PC-3 (cell line): ENCODE measurements at regions not wholly inside any gene's neighbourhood (a gene's known extent, or its start where the extent isn't known, plus 50 kb on each side); places are given as distances from the start of the nearest gene placed in this dataset.

Experiments used
- ATAC-seq: fragments of 200-7000 bp; cut with Tn5 transposase; 2 replicates; pipeline ENCODE4 v1.9.1; 2020; ENCODE audit warnings: mild to moderate bottlenecking, moderate library complexity
- BruUV-seq: library from RNA; stranded (reverse); fragments of 400-500 nt; replicated peaks from 2 replicates; lab custom pipeline; 2021; lab: Mats Ljungman, UMichigan
- CTCF ChIA-PET: fragments of 300-600 bp; sonication (Branson Sonifier 250); formaldehyde crosslinking; loops from one replicate; lab custom pipeline; 2022; ENCODE audit warnings: antibody characterized with exemption; lab: Charles Lee
- POLR2A ChIA-PET: fragments of 300-600 bp; sonication (Branson Sonifier 250); formaldehyde crosslinking; loops from one replicate; lab custom pipeline; 2022; ENCODE audit warnings: antibody characterized with exemption; ENCODE audit not compliant: unreplicated experiment; lab: Charles Lee
- DNase-seq: peaks from one replicate; pipeline ENCODE4 v3.0.0-alpha.2; 2015
- H2AFZ ChIP-seq: fragments of 300-600 bp; sonication (generic); 2 replicates; pipeline ENCODE4 v1.6.0; 2016; ENCODE audit warnings: antibody characterized with exemption, low read length
- H3F3A ChIP-seq: fragments of 300-600 bp; sonication (generic); one replicate; pipeline ENCODE4 v1.6.0; 2017; ENCODE audit warnings: antibody characterized with exemption, low read length, control low read depth, mild to moderate bottlenecking; ENCODE audit not compliant: unreplicated experiment
- H3K27ac ChIP-seq: fragments of 300-600 bp; sonication (generic); 2 replicates; pipeline ENCODE4 v1.5.1; 2016; ENCODE audit warnings: mild to moderate bottlenecking, low read length
- H3K27me3 ChIP-seq: fragments of 300-600 bp; sonication (generic); 2 replicates; pipeline ENCODE4 v1.6.1; 2016; ENCODE audit warnings: low read length, mixed read lengths
- H3K36me3 ChIP-seq: fragments of 300-600 bp; sonication (generic); 2 replicates; pipeline ENCODE4 v1.6.1; 2016; ENCODE audit warnings: low read depth, mixed run types, low read length, mixed read lengths
- H3K4me1 ChIP-seq: fragments of 300-600 bp; sonication (generic); 2 replicates; pipeline ENCODE4 v1.5.1; 2016; ENCODE audit warnings: low read length; ENCODE audit not compliant: insufficient read depth
- H3K4me2 ChIP-seq: fragments of 300-600 bp; sonication (generic); 2 replicates; pipeline ENCODE4 v1.6.0; 2016; ENCODE audit warnings: low read length
- H3K4me3 ChIP-seq: fragments of 300-600 bp; sonication (generic); 2 replicates; pipeline ENCODE4 v1.5.1; 2016; ENCODE audit warnings: mild to moderate bottlenecking, low read length, mixed read lengths
- H3K79me2 ChIP-seq: fragments of 300-600 bp; sonication (generic); 2 replicates; pipeline ENCODE4 v1.6.1; 2017; ENCODE audit warnings: low read length, mixed read lengths
- H3K9ac ChIP-seq: fragments of 300-600 bp; sonication (generic); 2 replicates; pipeline ENCODE4 v1.6.0; 2016; ENCODE audit warnings: mild to moderate bottlenecking, low read length
- H3K9me2 ChIP-seq: fragments of 300-600 bp; sonication (generic); replicated peaks from 2 replicates; pipeline ENCODE4 v1.6.1; 2016; ENCODE audit warnings: mixed run types, low read length, mixed read lengths
- H3K9me3 ChIP-seq: fragments of 300-600 bp; sonication (generic); 2 replicates; pipeline ENCODE4 v1.6.1; 2016; ENCODE audit warnings: low read length, mixed read lengths
- H4K20me1 ChIP-seq: fragments of 300-600 bp; sonication (generic); 2 replicates; pipeline ENCODE4 v1.6.1; 2016; ENCODE audit warnings: low read length, mixed read lengths
- CTCF ChIP-seq: fragments of 300-600 bp; sonication (generic); conservative IDR thresholded peaks from 2 replicates; pipeline ENCODE4 v1.5.1; 2017; ENCODE audit warnings: antibody characterized with exemption, low read depth, mild to moderate bottlenecking, low read length
- EZH2 ChIP-seq: fragments of 300-600 bp; sonication (generic); IDR thresholded peaks from one replicate; pipeline ENCODE4 v1.6.1; 2017; ENCODE audit warnings: antibody characterized with exemption, mild to moderate bottlenecking, low read length; ENCODE audit not compliant: unreplicated experiment
- EZH2phosphoT487 ChIP-seq: fragments of 300-600 bp; sonication (generic); IDR thresholded peaks from 2 replicates; pipeline ENCODE4 v1.6.1; 2018; ENCODE audit warnings: mild to moderate bottlenecking, antibody characterized with exemption, low read length, borderline replicate concordance
- intact Hi-C: fragments of 100-400 bp; cut with micrococcal nuclease; formaldehyde crosslinking; loops from 2 replicates; pipeline ENCODE4 v1.9.0; 2023

- H3K79me2 ChIP-seq: no peaks in the 10 kb centered on the region
- ATAC-seq: no peak
- ChIA-PET POLR2A (no interaction called here), CTCF (no interaction called here)
- no TSS peak for BruUV-seq
- DNase-seq: no peak
- no peak overlapping the region for H3K4me3 ChIP-seq
- no peak overlapping the region for H3K9ac ChIP-seq
- H3K27me3 ChIP-seq: no peaks in the 10 kb centered on the region
- no peak overlapping the region for H3K27ac ChIP-seq
- H3K9me2 ChIP-seq: no peaks in the 10 kb centered on the region
- H3K9me3 ChIP-seq: no peaks in the 10 kb centered on the region
- H2AFZ ChIP-seq: no peak overlapping the region
- no peaks in the 10 kb centered on the region for H3K4me1 ChIP-seq
- no peaks in the 10 kb centered on the region for H3F3A ChIP-seq
- no peaks in the 10 kb centered on the region for H4K20me1 ChIP-seq
- H3K36me3 ChIP-seq: no peaks in the 10 kb centered on the region
- intact Hi-C loops: no loop called here
- TF ChIP-seq CTCF (no peak), EZH2 (no peak), EZH2phosphoT487 (no peak)
- no peak overlapping the region for H3K4me2 ChIP-seq
Observed at GRCh38 chr13:97895383-97895782, 58.1 kb upstream of the IPO5 start.

DNA sequence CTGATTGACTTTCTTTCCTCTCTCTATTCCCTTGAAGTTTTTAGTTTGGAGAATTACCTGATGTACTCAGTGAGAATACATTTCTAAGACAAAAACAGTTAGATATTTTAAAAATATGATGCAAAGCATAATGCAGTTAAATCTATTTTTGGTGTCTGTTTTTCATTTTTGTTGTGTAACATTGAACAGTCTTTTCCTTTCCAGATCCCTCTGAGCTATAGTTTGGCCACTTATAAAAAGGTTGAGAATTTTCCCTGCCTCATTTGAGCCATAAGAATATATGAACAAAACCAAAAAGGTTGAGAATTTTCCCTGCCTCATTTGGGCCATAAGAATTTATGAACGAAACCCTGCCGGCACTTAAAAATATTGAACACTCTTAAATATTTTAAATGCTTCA is 57.0 kb upstream of the IPO5 start:
- no peak overlapping the region for H3K27ac ChIP-seq
- POLR2A ChIA-PET: interaction anchor here (0.5 kb wide), 1 partner anchor 9 kb away, joined by 13 read pairs; no protein-coding TSS in a partner anchor
- H3K27me3 ChIP-seq: no peaks in the 10 kb centered on the region
- H3K4me3 ChIP-seq: no peak overlapping the region
- H3K4me2 ChIP-seq: no peak overlapping the region
- ATAC-seq (no peak), DNase-seq (no peak)
- no peaks in the 10 kb centered on the region for H3K9me2 ChIP-seq
- no peaks in the 10 kb centered on the region for H3K4me1 ChIP-seq
- H2AFZ ChIP-seq: no peak overlapping the region
- no peaks in the 10 kb centered on the region for H3K79me2 ChIP-seq
- no peaks in the 10 kb centered on the region for H3K9me3 ChIP-seq
- H3K36me3 ChIP-seq: no peaks in the 10 kb centered on the region
- H3K9ac ChIP-seq: no peak overlapping the region
- intact Hi-C loops: no loop called here
- no peak for TF ChIP-seq EZH2
- no peak for TF ChIP-seq EZH2phosphoT487
- no peak for TF ChIP-seq CTCF
- H3F3A ChIP-seq: no peaks in the 10 kb centered on the region
- no peaks in the 10 kb centered on the region for H4K20me1 ChIP-seq
- CTCF ChIA-PET: no interaction called here
- no TSS peak for BruUV-seq

DNA sequence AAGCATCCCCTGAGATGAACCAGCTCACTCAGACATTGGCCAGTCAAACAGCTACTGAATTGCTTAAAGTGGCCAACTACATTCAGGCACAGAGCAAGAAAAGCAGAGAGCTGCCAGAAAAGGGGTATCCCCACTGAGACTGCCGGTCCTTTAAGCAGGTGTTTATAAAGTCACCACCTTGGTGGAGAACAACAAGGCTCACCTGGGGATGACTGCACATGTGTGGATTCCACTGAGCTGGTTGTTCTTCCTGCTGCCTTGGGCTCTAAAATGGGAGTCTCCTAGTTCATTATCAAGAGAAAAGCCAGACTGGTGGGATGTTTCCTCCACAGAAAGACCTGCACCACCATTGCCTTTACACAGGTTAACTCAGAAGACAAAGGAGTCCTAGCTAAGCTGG is 51.8 kb upstream of the IPO5 start:
- ATAC-seq (no peak), DNase-seq (no peak)
- Histone ChIP-seq H3K4me3 (no peak overlapping the region), H3K27me3 (no peaks in the 10 kb centered on the region), H4K20me1 (no peaks in the 10 kb centered on the region), H3K9me3 (no peaks in the 10 kb centered on the region), H3K4me1 (no peaks in the 10 kb centered on the region), H3K36me3 (no peaks in the 10 kb centered on the region), H3K9ac (no peak overlapping the region), H3K27ac (no peak overlapping the region), H3K9me2 (no peaks in the 10 kb centered on the region), H3K4me2 (no peak overlapping the region), H3F3A (no peaks in the 10 kb centered on the region), H3K79me2 (no peaks in the 10 kb centered on the region), H2AFZ (no peak overlapping the region)
- no peak for TF ChIP-seq EZH2phosphoT487
- no peak for TF ChIP-seq EZH2
- TF ChIP-seq CTCF: no peak
- ChIA-PET CTCF (no interaction called here), POLR2A (no interaction called here)
- no TSS peak for BruUV-seq
- intact Hi-C loops: no loop called here
